Spleen (tissue), 7 donors: ENCODE measurements at regions not wholly inside any gene's neighbourhood (a gene's known extent, or its start where the extent isn't known, plus 50 kb on each side); places are given as distances from the start of the nearest gene placed in this dataset.

Experiments used
- CTCF ChIP-seq, 11 experiments: fragments of 200-600 bp in 7 of 11; fragments of 450-650 bp in 4 of 11; sonication (generic) in 4 of 11; IDR thresholded peaks in 8 of 11; conservative IDR thresholded peaks in 3 of 11; 1 replicate in 7 of 11; 2 replicates in 4 of 11; pipeline versions ENCODE4 v1.4.0 to v1.8.0; 2016 to 2021; ENCODE audit warnings: antibody characterized with exemption in 11 of 11, inconsistent platforms in 4 of 11, mild to moderate bottlenecking in 1 of 11
- POLR2A ChIP-seq, 3 donors: fragments of 450-650 bp; IDR thresholded peaks; one replicate each; pipeline ENCODE4 v1.5.1; 2017; ENCODE audit warnings: antibody characterized with exemption in 3 of 3, mild to moderate bottlenecking in 1 of 3
- POLR2AphosphoS5 ChIP-seq, 3 donors: sonication (generic); formaldehyde crosslinking; IDR thresholded peaks; one replicate each; pipeline ENCODE4 v1.5.1; 2017; ENCODE audit warnings: antibody characterized with exemption in 3 of 3
- donor health status: DM: no; HTN: no; CAD: no; lungs with moderate emphysema.
- donor health status: DM: no; HTN: no; CAD: no.
- donor health status: DM: no; HTN: no; CAD: no.

- TF ChIP-seq CTCF (IDR thresholded peaks at IDR 0.05 in 8 of 11, conservative IDR thresholded peaks at IDR 0.05 in 3 of 11) (no peak), POLR2AphosphoS5 (IDR thresholded peaks at IDR 0.05) (no peak), POLR2A (IDR thresholded peaks at IDR 0.05) (no peak)
Observed at GRCh38 chr13:112143753-112144615, 77.0 kb downstream of the SOX1 start.
